ENCODE measurements at regions not wholly inside any gene's neighbourhood (a gene's known extent, or its start where the extent isn't known, plus 50 kb on each side); places are given as distances from the start of the nearest gene placed in this dataset.

DNA sequence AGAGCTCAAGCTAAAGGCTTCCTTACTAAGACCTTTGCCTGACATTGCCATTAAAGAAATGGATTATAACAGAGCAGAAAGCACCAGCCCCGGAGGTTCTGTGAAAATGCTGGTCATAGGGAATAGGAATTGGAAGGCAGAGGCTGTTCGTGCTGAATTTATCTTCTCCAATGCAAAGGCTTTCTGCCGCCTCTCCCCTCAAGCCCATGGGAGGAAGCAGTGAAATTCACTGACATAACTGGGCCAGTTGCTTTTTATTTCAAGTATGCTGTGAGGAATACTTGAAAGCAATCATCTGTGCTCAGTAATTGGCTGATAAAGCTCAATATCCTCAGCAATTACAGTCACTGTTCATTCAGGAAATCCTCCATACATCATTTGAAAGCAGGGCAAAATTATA, 85.4 kb upstream of the LINC00305 start:
- H3K36me3 ChIP-seq (ENCODE audit: control insufficient read depth, insufficient read depth, low read length): no peaks in the 10 kb centered on the region
- 0% methylated on average over 3 of the region's 3 CpGs for WGBS (ENCODE audit: insufficient coverage, low coverage, missing lambda C conversion rate)
- BruUV-seq (replicated peaks): no TSS peak
- no peak overlapping the region for H3K4me3 ChIP-seq
- POLR2A ChIA-PET: no interaction called here
- intact Hi-C loops (cut with micrococcal nuclease) (no loop called here), in situ Hi-C loops (cut with MboI) (no loop called here)
- DNase-seq (ENCODE audit: extremely low read depth in 1 of 4, low spot score in 3 of 4) (no peak), ATAC-seq (no peak), FAIRE-seq (no peak)
- no peak for TF ChIP-seq CHD1 (IDR thresholded peaks at IDR 0.05; ENCODE audit: low read length)
- TF ChIP-seq ZNF586 (CRISPR knock-in tag; conservative IDR thresholded peaks at IDR 0.05): no peak
- no peak for TF ChIP-seq ZNF444 (CRISPR knock-in tag; IDR thresholded peaks at IDR 0.05)
- TF ChIP-seq ZNF197 (CRISPR knock-in tag; IDR thresholded peaks at IDR 0.05; ENCODE audit: low read depth): no peak
- TF ChIP-seq DPF2 (IDR thresholded peaks at IDR 0.05): no peak
- TF ChIP-seq NUFIP1 (IDR thresholded peaks at IDR 0.05; ENCODE audit: partially characterized antibody): no peak
- no peak for TF ChIP-seq PTTG1 (tag; IDR thresholded peaks at IDR 0.05; ENCODE audit: low read depth)
- no peak for TF ChIP-seq ZNF165 (CRISPR knock-in tag; IDR thresholded peaks at IDR 0.05; ENCODE audit: borderline replicate concordance)
- TF ChIP-seq ESRRB (CRISPR knock-in tag; IDR thresholded peaks at IDR 0.05; ENCODE audit: borderline replicate concordance): no peak
- no peak for TF ChIP-seq LARP7 (IDR thresholded peaks at IDR 0.05)
- no peak for TF ChIP-seq SRSF3 (IDR thresholded peaks at IDR 0.05; ENCODE audit: insufficient read depth, low read length)
- no peak for TF ChIP-seq POLR2A (conservative IDR thresholded peaks at IDR 0.05)
- no peak overlapping the region for H3K4me2 ChIP-seq (ENCODE audit: insufficient read depth, low read length)
- H4K20me1 ChIP-seq (replicated peaks; ENCODE audit: control insufficient read depth, insufficient read depth, low read length): no peaks in the 10 kb centered on the region
- no peak overlapping the region for H3K9ac ChIP-seq (ENCODE audit: insufficient read depth in 1 of 2, low read depth in 2 of 2, low read length in 2 of 2)
- no peaks in the 10 kb centered on the region for H3K9me1 ChIP-seq (ENCODE audit: control insufficient read depth, insufficient read depth, low read length)
- H3K27me3 ChIP-seq (ENCODE audit: control insufficient read depth in 2 of 2, insufficient read depth in 2 of 2, low read length in 2 of 2): no peaks in the 10 kb centered on the region
- no peaks in the 10 kb centered on the region for H3K79me2 ChIP-seq (ENCODE audit: control insufficient read depth, insufficient read depth, low read length)
- CTCF ChIA-PET (ENCODE audit: low intra/inter-chr PET ratio): no interaction called here
- H2AFZ ChIP-seq (ENCODE audit: low read depth, low read length): no peak overlapping the region
- H3K9me3 ChIP-seq (replicated peaks; ENCODE audit: control insufficient read depth, insufficient read depth, low read depth, low read length): no peaks in the 10 kb centered on the region
- no peaks in the 10 kb centered on the region for H3K4me1 ChIP-seq (replicated peaks in 1 of 2; ENCODE audit: control insufficient read depth in 2 of 2, insufficient read depth in 2 of 2, low read length in 2 of 2)
- no peak overlapping the region for H3K27ac ChIP-seq (ENCODE audit: extremely low read depth, low read depth, low read length)

Measured in K562 (cell line).